HCT116 (cell line): ENCODE measurements at regions not wholly inside any gene's neighbourhood (a gene's known extent, or its start where the extent isn't known, plus 50 kb on each side); places are given as distances from the start of the nearest gene placed in this dataset.

ENCODE experiments used
- EGR1 ChIP-seq: IDR thresholded peaks from 2 replicates; pipeline ENCODE4 v1.6.1; 2012; ENCODE audit warnings: low read depth
- EZH2 ChIP-seq: fragments of 200-600 bp; sonication (generic); IDR thresholded peaks from 2 replicates; pipeline ENCODE4 v1.6.1; 2017; ENCODE audit warnings: antibody characterized with exemption, mixed run types
- TF ChIP-seq, protein P1 (sequence below), 3 experiments: fragments of 200-600 bp in 1 of 3; sonication (generic) in 1 of 3; IDR thresholded peaks in 2 of 3; conservative IDR thresholded peaks in 1 of 3; 2 replicates each; pipeline ENCODE4 v1.5.1; 2012 to 2017; ENCODE audit warnings: low read depth in 2 of 3, low read length in 2 of 3, antibody characterized with exemption in 1 of 3, borderline replicate concordance in 1 of 3, control low read depth in 1 of 3, mild to moderate bottlenecking in 1 of 3, mixed read lengths in 1 of 3, mixed run types in 1 of 3, moderate library complexity in 1 of 3; ENCODE audit not compliant: insufficient read depth in 1 of 3

DNA sequence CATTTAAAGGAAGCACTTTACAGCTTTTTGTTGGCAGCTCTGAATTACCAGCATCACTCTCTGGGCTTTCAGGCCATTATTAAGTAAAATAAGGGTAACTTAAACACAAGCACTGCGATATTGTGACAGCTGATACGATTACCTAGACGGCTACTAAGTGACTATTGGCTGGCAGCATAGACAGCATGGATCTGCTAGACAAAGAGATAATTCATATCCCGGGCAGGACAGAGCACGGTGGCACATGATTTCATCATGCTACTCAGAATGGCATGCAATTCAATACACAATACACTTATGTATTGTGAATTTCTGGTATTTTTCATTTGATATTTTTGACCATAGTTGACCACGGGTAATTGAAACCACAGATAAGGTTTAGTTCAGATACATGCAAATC lies 522.0 kb upstream of the LRRN3 start:
- TF ChIP-seq, protein P1, sequence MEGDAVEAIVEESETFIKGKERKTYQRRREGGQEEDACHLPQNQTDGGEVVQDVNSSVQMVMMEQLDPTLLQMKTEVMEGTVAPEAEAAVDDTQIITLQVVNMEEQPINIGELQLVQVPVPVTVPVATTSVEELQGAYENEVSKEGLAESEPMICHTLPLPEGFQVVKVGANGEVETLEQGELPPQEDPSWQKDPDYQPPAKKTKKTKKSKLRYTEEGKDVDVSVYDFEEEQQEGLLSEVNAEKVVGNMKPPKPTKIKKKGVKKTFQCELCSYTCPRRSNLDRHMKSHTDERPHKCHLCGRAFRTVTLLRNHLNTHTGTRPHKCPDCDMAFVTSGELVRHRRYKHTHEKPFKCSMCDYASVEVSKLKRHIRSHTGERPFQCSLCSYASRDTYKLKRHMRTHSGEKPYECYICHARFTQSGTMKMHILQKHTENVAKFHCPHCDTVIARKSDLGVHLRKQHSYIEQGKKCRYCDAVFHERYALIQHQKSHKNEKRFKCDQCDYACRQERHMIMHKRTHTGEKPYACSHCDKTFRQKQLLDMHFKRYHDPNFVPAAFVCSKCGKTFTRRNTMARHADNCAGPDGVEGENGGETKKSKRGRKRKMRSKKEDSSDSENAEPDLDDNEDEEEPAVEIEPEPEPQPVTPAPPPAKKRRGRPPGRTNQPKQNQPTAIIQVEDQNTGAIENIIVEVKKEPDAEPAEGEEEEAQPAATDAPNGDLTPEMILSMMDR (IDR thresholded peaks at IDR 0.05 in 2 of 3, conservative IDR thresholded peaks at IDR 0.05 in 1 of 3; ENCODE audit: borderline replicate concordance in 1 of 3, insufficient read depth in 1 of 3, low read depth in 2 of 3, low read length in 2 of 3), result no peak
- TF ChIP-seq EGR1, result no peak
- TF ChIP-seq EZH2, result no peak
